RCC 7860 (cell line): ENCODE measurements at regions not wholly inside any gene's neighbourhood (a gene's known extent, or its start where the extent isn't known, plus 50 kb on each side); places are given as distances from the start of the nearest gene placed in this dataset.

Experiments used
- DNase-seq: peaks from one replicate; pipeline ENCODE4 v3.0.0-alpha.2; 2015; ENCODE audit warnings: low spot score
- FAIRE-seq: peaks from 2 replicates; lab custom pipeline; 2012; peaks lifted over from hg19 to GRCh38; lab: Jason Lieb, UNC

- FAIRE-seq, result no peak
- no peak for DNase-seq
These were observed 254.7 kb downstream of the MAN2A1 start for GRCh38 chr5:109944461-109944860.

DNA sequence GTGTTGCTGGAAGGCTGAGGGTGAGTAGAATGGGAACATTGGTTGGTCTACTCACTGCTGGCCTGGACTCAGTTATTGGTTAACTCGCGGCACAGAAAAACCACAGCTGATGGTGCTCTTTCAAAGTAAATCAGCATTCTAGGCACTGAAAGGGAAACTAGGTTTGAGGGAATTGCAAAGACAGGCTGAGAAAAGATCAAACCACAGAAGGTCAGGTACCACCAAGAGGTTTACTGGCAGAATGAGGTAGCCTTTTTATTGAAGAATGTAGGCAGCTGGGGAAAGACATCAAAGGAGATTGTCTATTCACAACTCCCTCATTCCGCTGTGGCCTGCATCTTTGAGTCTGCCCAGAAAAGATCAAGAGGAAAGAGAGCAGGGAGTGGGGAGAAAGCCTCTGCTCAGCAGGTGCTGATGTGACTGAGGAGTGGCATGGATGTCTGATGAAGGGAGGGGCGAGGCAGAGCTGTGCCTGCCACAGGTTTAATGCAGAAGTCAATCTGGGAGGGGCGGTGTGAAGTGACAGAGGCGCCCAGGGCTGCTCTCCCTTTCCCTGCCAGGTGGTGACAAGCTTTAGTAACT is 255.5 kb downstream of the MAN2A1 start:
- FAIRE-seq, result peak; percentile 95
- DNase-seq, result peak; percentile 76

GRCh38 chr5:109945723-109946480 is 256.2 kb downstream of the MAN2A1 start:
- DNase-seq, result no peak
- no peak for FAIRE-seq

DNA sequence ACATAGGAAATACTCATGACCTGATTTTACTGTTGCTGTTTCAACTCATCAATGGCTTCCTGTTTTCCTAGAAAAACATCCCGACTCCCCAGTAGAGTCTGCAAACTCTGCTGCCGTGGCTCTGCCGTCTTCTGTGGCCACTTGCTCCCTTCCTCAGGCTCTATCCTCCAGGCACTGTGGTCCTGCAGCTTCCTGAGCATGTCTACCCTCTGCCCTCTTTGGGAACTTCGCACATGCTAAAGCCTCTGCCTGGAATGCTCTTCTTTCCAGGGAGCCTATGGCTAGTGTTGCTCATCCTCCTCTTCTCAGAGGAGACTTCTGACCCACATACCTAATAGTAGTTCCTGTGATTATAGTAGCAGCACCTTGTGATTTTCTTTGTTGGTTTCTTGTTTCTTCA is 256.9 kb downstream of the MAN2A1 start:
- DNase-seq, result no peak
- FAIRE-seq, result no peak

DNA sequence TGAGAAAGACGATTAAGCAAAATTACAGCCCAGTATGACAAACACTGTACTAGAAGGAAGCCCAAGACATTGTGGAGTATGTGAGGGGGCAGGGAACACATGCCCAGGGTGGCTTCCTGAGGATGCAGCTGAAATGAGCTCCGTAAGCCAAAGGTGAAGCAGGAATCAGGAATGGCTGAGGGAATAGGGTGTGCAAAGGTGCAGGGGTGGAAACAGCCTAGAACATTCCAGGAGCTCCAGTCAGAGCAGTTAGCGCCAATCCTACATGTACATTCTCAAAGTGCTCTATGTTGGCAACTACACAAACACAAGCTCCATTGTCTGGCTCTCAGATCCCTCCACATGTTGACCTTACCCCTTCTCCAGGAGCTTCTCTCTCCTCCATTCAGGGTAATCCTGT is 257.9 kb downstream of the MAN2A1 start:
- DNase-seq, result no peak

GRCh38 chr5:109950634-109951033 is 260.9 kb downstream of the MAN2A1 start:
- DNase-seq (no peak), FAIRE-seq (no peak)

More for the DNA sequence above, 257.9 kb downstream of the MAN2A1 start:
- FAIRE-seq, result no peak

- FAIRE-seq, result no peak
- DNase-seq, result no peak
These were observed 261.6 kb downstream of the MAN2A1 start for GRCh38 chr5:109951348-109951747.

GRCh38 chr5:109951758-109952157 is 262.0 kb downstream of the MAN2A1 start:
- DNase-seq (no peak), FAIRE-seq (no peak)

GRCh38 chr5:109953761-109954160 is 264.0 kb downstream of the MAN2A1 start:
- DNase-seq (no peak), FAIRE-seq (no peak)

GRCh38 chr5:109956884-109957283 is 267.2 kb downstream of the MAN2A1 start:
- no peak for FAIRE-seq
- no peak for DNase-seq

DNA sequence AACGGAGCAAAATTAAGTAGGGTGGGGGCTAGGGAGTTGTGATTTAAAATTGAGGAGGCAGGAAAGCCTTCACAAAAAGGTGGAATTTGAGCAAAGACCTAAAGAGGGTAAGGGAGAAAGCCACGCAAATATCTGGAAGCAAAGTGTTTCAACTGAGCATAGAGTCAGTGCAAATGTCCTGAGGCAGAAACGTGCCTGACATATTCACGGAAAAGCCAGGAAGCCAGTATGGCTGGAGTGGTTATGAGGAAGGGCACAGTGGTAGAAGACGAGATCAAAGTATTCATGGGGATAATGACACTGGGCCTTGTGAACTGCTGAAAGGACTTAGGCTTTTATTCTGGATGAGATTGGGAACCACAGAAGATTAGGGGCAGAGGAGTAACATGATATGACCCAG is 268.4 kb downstream of the MAN2A1 start:
- no peak for FAIRE-seq
- DNase-seq, result no peak

DNA sequence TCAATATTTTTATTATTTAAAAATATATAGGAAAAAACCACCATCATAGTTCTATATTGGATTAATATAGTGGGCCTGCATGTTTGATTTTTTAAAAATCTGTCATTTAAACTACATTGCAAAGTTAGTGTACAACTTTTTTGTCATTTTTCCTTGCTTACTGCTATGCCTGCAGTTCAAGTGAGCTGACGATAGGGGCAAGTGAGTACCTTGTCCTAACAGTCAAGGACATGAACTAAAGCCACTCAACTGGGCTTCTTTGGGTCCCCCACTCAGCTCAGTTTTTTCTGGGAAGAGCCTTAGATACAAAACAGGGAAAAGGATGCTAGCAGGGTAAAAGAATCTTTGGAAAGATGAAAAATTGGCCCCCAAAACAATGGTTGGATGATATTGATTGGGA is 269.9 kb downstream of the MAN2A1 start:
- DNase-seq, result no peak
- no peak for FAIRE-seq

GRCh38 chr5:109961751-109962150 is 272.0 kb downstream of the MAN2A1 start:
- DNase-seq, result no peak
- no peak for FAIRE-seq

GRCh38 chr5:109962882-109963603 is 273.3 kb downstream of the MAN2A1 start:
- no peak for FAIRE-seq
- no peak for DNase-seq

- peak; percentile 83 for DNase-seq
- FAIRE-seq, result peak; percentile 97
These were observed 274.4 kb downstream of the MAN2A1 start for GRCh38 chr5:109964136-109964535.

DNA sequence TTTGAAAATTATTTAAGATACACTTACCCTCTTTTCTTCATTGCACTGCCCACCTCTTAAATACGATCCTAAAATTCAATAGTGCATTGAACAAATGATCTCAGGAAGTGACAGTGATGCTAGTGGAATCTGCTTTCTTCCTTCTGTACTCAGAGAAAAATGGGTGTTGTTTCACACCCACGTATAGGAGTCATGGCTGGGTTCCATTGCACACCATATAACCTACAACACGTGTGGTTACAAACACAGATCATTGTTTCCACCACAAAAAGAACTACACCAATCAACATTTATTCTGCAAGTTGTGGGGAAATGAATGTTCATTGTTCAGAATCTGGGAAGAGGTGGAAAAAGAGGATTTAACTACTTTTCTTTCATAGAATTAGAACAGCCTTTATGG is 275.9 kb downstream of the MAN2A1 start:
- FAIRE-seq (no peak), DNase-seq (no peak)

DNA sequence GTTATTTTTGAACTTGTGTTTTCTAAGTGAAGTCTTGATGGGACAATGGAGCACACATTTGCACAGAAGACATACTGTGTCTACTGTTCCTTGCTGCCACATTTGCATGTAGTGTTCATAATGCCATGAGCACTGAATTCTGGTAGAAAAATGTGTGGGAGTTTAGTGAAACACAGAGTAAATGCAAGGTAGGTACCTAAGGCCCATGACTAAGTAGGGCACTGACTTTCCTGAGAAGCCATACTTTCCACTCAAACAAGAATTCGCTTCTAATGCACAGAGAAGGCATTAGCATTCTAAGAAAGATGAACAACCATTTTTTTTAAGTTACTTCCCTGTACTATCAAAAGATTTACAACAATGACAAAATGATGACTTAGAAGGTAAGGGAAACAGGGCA is 282.2 kb downstream of the MAN2A1 start:
- FAIRE-seq, result no peak
- no peak for DNase-seq

- DNase-seq (no peak), FAIRE-seq (no peak)
These were observed 292.3 kb downstream of the MAN2A1 start for GRCh38 chr5:109981979-109982378.

GRCh38 chr5:109982966-109983534 is 293.3 kb downstream of the MAN2A1 start:
- FAIRE-seq, result no peak

GRCh38 chr5:109986726-109987125 is 297.0 kb downstream of the MAN2A1 start:
- FAIRE-seq, result no peak
- no peak for DNase-seq

More at GRCh38 chr5:109982966-109983534, 293.3 kb downstream of the MAN2A1 start:
- no peak for DNase-seq

GRCh38 chr5:109987355-109987754 is 297.6 kb downstream of the MAN2A1 start:
- FAIRE-seq (no peak), DNase-seq (no peak)

- DNase-seq (no peak), FAIRE-seq (no peak)
These were observed 298.2 kb downstream of the MAN2A1 start for GRCh38 chr5:109987970-109988369.
